WTC11 (cell line): ENCODE measurements at regions not wholly inside any gene's neighbourhood (a gene's known extent, or its start where the extent isn't known, plus 50 kb on each side); places are given as distances from the start of the nearest gene placed in this dataset.

Experiments used
- ATAC-seq: fragments of 200-7000 bp; cut with Tn5 transposase; 2 replicates; pipeline ENCODE4 v1.10.0; 2021; ENCODE audit warnings: mild to moderate bottlenecking, moderate library complexity
- CTCF ChIA-PET: fragments of 300-600 bp; sonication (Branson Sonifier 250); formaldehyde crosslinking; loops from one replicate; lab custom pipeline; 2021; ENCODE audit warnings: antibody characterized with exemption; lab: Charles Lee
- POLR2A ChIA-PET: fragments of 350-600 bp; sonication (Branson Sonifier 250); formaldehyde crosslinking; loops from one replicate; lab custom pipeline; 2021; ENCODE audit warnings: antibody characterized with exemption; lab: Charles Lee
- DNase-seq: peaks from one replicate; pipeline ENCODE4 v3.0.0; 2021; ENCODE audit warnings: low spot score
- H3K27ac Mint-ChIP-seq: 2 replicates; pipeline ENCODE4 v1.8.0; 2021; ENCODE audit warnings: mixed read lengths
- H3K27me3 Mint-ChIP-seq: 2 replicates; pipeline ENCODE4 v1.8.0; 2021; ENCODE audit warnings: low read depth, mild to moderate bottlenecking, moderate library complexity, mixed read lengths
- H3K36me3 Mint-ChIP-seq: 2 replicates; pipeline ENCODE4 v1.8.0; 2021; ENCODE audit warnings: mixed read lengths
- H3K4me1 Mint-ChIP-seq: 2 replicates; pipeline ENCODE4 v1.8.0; 2022; ENCODE audit warnings: mixed read lengths
- H3K4me3 Mint-ChIP-seq: 2 replicates; pipeline ENCODE4 v1.8.0; 2021; ENCODE audit warnings: mild to moderate bottlenecking, moderate library complexity, mixed read lengths
- H3K9me3 Mint-ChIP-seq: 2 replicates; pipeline ENCODE4 v1.8.0; 2021; ENCODE audit warnings: mixed read lengths
- AFF4 ChIP-seq: sonication (generic); formaldehyde crosslinking; IDR thresholded peaks from 2 replicates; pipeline ENCODE4 v1.8.1; 2023; ENCODE audit warnings: mild to moderate bottlenecking, missing genetic modification reagents, borderline replicate concordance
- CBFB ChIP-seq: sonication (generic); formaldehyde crosslinking; IDR thresholded peaks from 2 replicates; pipeline ENCODE4 v1.8.1; 2022; ENCODE audit warnings: mild to moderate bottlenecking, low read depth, missing genetic modification reagents
- CREM ChIP-seq: sonication (generic); formaldehyde crosslinking; IDR thresholded peaks from 2 replicates; pipeline ENCODE4 v1.8.1; 2022; ENCODE audit warnings: mild to moderate bottlenecking, missing genetic modification reagents, moderate library complexity
- E2F1 ChIP-seq: sonication (generic); formaldehyde crosslinking; IDR thresholded peaks from 2 replicates; pipeline ENCODE4 v1.8.0; 2022; ENCODE audit warnings: mild to moderate bottlenecking, missing genetic modification reagents
- E2F4 ChIP-seq: sonication (generic); formaldehyde crosslinking; IDR thresholded peaks from 2 replicates; pipeline ENCODE4 v1.8.1; 2022; ENCODE audit warnings: low read depth, mild to moderate bottlenecking, moderate library complexity, missing genetic modification reagents, borderline replicate concordance
- ERG ChIP-seq: fragments of 250-450 bp; sonication (Bioruptor Pico); IDR thresholded peaks from 2 replicates; pipeline ENCODE4 v1.8.0; 2021; ENCODE audit warnings: mild to moderate bottlenecking
- ESRRA ChIP-seq: sonication (generic); formaldehyde crosslinking; IDR thresholded peaks from 2 replicates; pipeline ENCODE4 v1.8.1; 2022; ENCODE audit warnings: mild to moderate bottlenecking, missing genetic modification reagents, borderline replicate concordance
- HMGXB4 ChIP-seq: sonication (generic); formaldehyde crosslinking; IDR thresholded peaks from 2 replicates; pipeline ENCODE4 v1.8.1; 2023; ENCODE audit warnings: mild to moderate bottlenecking, moderate library complexity, missing genetic modification reagents
- MAX ChIP-seq: sonication (generic); formaldehyde crosslinking; IDR thresholded peaks from 2 replicates; pipeline ENCODE4 v1.8.0; 2022; ENCODE audit warnings: mild to moderate bottlenecking, missing genetic modification reagents
- NFATC4 ChIP-seq: fragments of 250-450 bp; sonication (Bioruptor Pico); IDR thresholded peaks from 2 replicates; pipeline ENCODE4 v1.9.0; 2021; ENCODE audit warnings: mild to moderate bottlenecking
- NFE2L1 ChIP-seq: sonication (generic); formaldehyde crosslinking; IDR thresholded peaks from 2 replicates; pipeline ENCODE4 v1.8.1; 2023; ENCODE audit warnings: missing genetic modification reagents
- NR3C1 ChIP-seq: sonication (generic); formaldehyde crosslinking; conservative IDR thresholded peaks from 2 replicates; pipeline ENCODE4 v1.8.1; 2023; ENCODE audit warnings: low read depth, mild to moderate bottlenecking, missing genetic modification reagents
- PRRX2 ChIP-seq: fragments of 250-450 bp; sonication (Bioruptor Pico); IDR thresholded peaks from 2 replicates; pipeline ENCODE4 v1.8.0; 2021; ENCODE audit warnings: mild to moderate bottlenecking
- SP1 ChIP-seq: sonication (generic); formaldehyde crosslinking; conservative IDR thresholded peaks from 2 replicates; pipeline ENCODE4 v1.8.1; 2022; ENCODE audit warnings: missing genetic modification reagents
- USF2 ChIP-seq: sonication (generic); formaldehyde crosslinking; IDR thresholded peaks from 2 replicates; pipeline ENCODE4 v1.8.1; 2023; ENCODE audit warnings: mild to moderate bottlenecking, missing genetic modification reagents, moderate library complexity
- ZBTB21 ChIP-seq: sonication (generic); formaldehyde crosslinking; IDR thresholded peaks from 2 replicates; pipeline ENCODE4 v1.8.1; 2023; ENCODE audit warnings: mild to moderate bottlenecking, missing genetic modification reagents, borderline replicate concordance
- ZNF512 ChIP-seq: sonication (generic); formaldehyde crosslinking; IDR thresholded peaks from 2 replicates; pipeline ENCODE4 v1.8.1; 2022; ENCODE audit warnings: missing genetic modification reagents, borderline replicate concordance
- ZNF671 ChIP-seq: fragments of 250-450 bp; sonication (Bioruptor Pico); IDR thresholded peaks from 2 replicates; pipeline ENCODE4 v1.8.0; 2021; ENCODE audit warnings: mild to moderate bottlenecking

- ATAC-seq (no peak), DNase-seq (no peak)
- H3K27ac Mint-ChIP-seq = no peak overlapping the region
- no peaks in the 10 kb centered on the region for H3K36me3 Mint-ChIP-seq
- H3K4me3 Mint-ChIP-seq = no peak overlapping the region
- ChIA-PET CTCF (no interaction called here), POLR2A (no interaction called here)
- no peaks in the 10 kb centered on the region for H3K4me1 Mint-ChIP-seq
- peaks cover 8% of the 10 kb centered on the region for H3K9me3 Mint-ChIP-seq
- H3K27me3 Mint-ChIP-seq = no peaks in the 10 kb centered on the region; the same call in 1 of the 2 replicates
- no peak for TF ChIP-seq NR3C1
- no peak for TF ChIP-seq ZNF671 (CRISPR knock-in tag)
- no peak for TF ChIP-seq ZNF512 (CRISPR knock-in tag)
- TF ChIP-seq ZBTB21 (CRISPR knock-in tag) = no peak
- no peak for TF ChIP-seq E2F4 (CRISPR knock-in tag)
- no peak for TF ChIP-seq CREM
- no peak for TF ChIP-seq HMGXB4
- TF ChIP-seq MAX (CRISPR knock-in tag) = no peak
- no peak for TF ChIP-seq ERG (CRISPR knock-in tag)
- TF ChIP-seq, all 79 proteins: peak for 0
Observed at GRCh38 chr22:26811647-26811992, 154.2 kb downstream of the MIAT start.

GRCh38 chr22:26812731-26813130 lies 155.3 kb downstream of the MIAT start:
- TF ChIP-seq USF2 (no peak), E2F1 (no peak), HMGXB4 (no peak), CBFB (CRISPR knock-in tag) (no peak), PRRX2 (no peak), NFE2L1 (no peak), AFF4 (CRISPR knock-in tag) (no peak), NFATC4 (no peak), ESRRA (CRISPR knock-in tag) (no peak), SP1 (CRISPR knock-in tag) (no peak)
- TF ChIP-seq, all 79 proteins: peak for 0
- ATAC-seq (no peak), DNase-seq (no peak)
- Mint-ChIP-seq H3K4me3 (no peak overlapping the region), H3K36me3 (peaks cover 3% of the 10 kb centered on the region; the same call in 1 of the 2 replicates), H3K4me1 (no peaks in the 10 kb centered on the region), H3K27ac (no peak overlapping the region), H3K9me3 (peaks cover 9% of the 10 kb centered on the region), H3K27me3 (no peaks in the 10 kb centered on the region; the same call in 1 of the 2 replicates)
- CTCF ChIA-PET = interaction anchor here (0.5 kb wide), 1 partner anchor 90 kb away, joined by 3 read pairs; no protein-coding TSS in a partner anchor
- POLR2A ChIA-PET = no interaction called here
